ENCODE measurements at regions not wholly inside any gene's neighbourhood (a gene's known extent, or its start where the extent isn't known, plus 50 kb on each side); places are given as distances from the start of the nearest gene placed in this dataset.

DNA sequence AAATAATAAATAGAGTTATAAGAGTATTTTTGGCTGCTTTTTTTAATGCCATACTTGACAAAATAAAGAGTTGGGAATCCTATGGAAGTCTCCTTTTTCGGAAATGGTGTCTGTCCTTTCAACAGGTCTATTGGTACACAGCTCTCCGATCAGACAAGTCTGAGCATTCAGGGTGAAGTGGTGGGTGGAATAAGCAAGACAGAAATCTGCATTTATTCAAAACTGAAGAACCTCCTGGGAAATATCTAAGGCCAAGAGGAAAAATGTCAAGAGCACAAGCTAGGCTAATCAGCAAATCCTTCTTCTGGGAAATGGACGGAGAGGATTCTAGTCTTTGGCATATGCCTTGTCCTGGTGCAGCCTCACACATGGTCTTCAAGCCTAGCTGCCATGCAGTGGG, 309.0 kb downstream of the CENPC start:
- Histone ChIP-seq H3K9me3 (no peaks in the 10 kb centered on the region), H3K36me3 (no peaks in the 10 kb centered on the region), H3K4me1 (no peaks in the 10 kb centered on the region), H3K4me3 (no peak overlapping the region), H3K27ac (no peak overlapping the region), H3K27me3 (no peaks in the 10 kb centered on the region)
- ATAC-seq, result no peak
- WGBS, 2 donors (ENCODE audit: low coverage in 1 of 2), result 61 to 75% methylated on average over 2 to 3 of the region's 3 CpGs
- TF ChIP-seq, protein P1, sequence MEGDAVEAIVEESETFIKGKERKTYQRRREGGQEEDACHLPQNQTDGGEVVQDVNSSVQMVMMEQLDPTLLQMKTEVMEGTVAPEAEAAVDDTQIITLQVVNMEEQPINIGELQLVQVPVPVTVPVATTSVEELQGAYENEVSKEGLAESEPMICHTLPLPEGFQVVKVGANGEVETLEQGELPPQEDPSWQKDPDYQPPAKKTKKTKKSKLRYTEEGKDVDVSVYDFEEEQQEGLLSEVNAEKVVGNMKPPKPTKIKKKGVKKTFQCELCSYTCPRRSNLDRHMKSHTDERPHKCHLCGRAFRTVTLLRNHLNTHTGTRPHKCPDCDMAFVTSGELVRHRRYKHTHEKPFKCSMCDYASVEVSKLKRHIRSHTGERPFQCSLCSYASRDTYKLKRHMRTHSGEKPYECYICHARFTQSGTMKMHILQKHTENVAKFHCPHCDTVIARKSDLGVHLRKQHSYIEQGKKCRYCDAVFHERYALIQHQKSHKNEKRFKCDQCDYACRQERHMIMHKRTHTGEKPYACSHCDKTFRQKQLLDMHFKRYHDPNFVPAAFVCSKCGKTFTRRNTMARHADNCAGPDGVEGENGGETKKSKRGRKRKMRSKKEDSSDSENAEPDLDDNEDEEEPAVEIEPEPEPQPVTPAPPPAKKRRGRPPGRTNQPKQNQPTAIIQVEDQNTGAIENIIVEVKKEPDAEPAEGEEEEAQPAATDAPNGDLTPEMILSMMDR (IDR thresholded peaks at IDR 0.05), result no peak
- no peak for TF ChIP-seq POLR2AphosphoS5 (IDR thresholded peaks at IDR 0.05)
- no peak for TF ChIP-seq EP300 (IDR thresholded peaks at IDR 0.05)
- no peak for TF ChIP-seq POLR2A (IDR thresholded peaks at IDR 0.05)

DNA sequence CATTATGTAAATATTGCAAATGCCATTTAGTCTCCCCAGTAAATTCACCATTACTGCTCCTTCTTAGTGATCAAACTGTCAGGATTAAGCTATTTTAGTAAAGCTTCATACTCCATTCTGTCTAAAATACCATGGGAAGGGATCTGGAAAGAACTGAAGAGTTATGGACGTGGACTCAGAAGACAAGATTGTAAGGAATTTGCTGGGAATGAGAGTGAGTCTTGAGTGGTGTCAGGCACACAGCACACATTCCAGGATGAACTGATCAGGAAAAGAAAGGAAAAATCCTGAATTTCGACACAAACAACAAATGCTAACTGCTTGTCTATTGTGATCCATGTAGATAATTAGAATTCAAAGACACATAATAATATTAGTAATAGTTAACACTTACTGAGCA, 311.0 kb downstream of the CENPC start:
- no peak overlapping the region for H3K27ac ChIP-seq
- TF ChIP-seq POLR2A (IDR thresholded peaks at IDR 0.05) (no peak), EP300 (IDR thresholded peaks at IDR 0.05) (no peak), POLR2AphosphoS5 (IDR thresholded peaks at IDR 0.05) (no peak)
- TF ChIP-seq, protein P1 (IDR thresholded peaks at IDR 0.05), result no peak
- no peaks in the 10 kb centered on the region for H3K9me3 ChIP-seq
- no peak for ATAC-seq
- H3K27me3 ChIP-seq, result no peaks in the 10 kb centered on the region
- H3K36me3 ChIP-seq, result no peaks in the 10 kb centered on the region
- H3K4me1 ChIP-seq, result no peaks in the 10 kb centered on the region
- WGBS, 2 donors (ENCODE audit: low coverage in 1 of 2), result 42 to 50% methylated on average over 1 to 2 of the region's 2 CpGs
- H3K4me3 ChIP-seq, result no peak overlapping the region

DNA sequence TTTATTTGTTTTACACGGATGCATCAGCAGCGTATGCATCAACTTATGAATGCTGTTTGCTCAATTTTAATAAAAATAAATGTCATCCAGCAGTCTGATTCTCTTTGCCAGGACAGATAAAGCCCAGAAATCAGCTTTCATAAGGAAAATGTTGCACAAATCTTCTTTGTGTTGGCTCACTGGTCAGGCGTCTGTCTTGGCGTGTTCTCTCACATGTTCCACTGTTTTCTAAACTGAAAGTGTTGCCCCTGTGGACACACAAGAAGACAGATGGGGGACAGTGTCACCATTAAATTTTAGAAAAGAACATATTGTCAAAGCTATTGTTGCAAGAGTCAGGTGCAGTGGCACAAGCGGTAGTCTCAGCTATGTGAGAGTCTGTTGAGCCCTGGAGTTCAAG, 316.2 kb downstream of the CENPC start:
- no peaks in the 10 kb centered on the region for H3K27me3 ChIP-seq
- no peak for ATAC-seq
- 80 to 84% methylated on average over 5 of the region's 5 CpGs for WGBS, 2 donors (ENCODE audit: low coverage in 1 of 2)
- H3K27ac ChIP-seq, result no peak overlapping the region
- no peaks in the 10 kb centered on the region for H3K9me3 ChIP-seq
- no peak overlapping the region for H3K4me3 ChIP-seq
- no peaks in the 10 kb centered on the region for H3K36me3 ChIP-seq
- TF ChIP-seq POLR2A (IDR thresholded peaks at IDR 0.05) (no peak), POLR2AphosphoS5 (IDR thresholded peaks at IDR 0.05) (no peak), EP300 (IDR thresholded peaks at IDR 0.05) (no peak)
- TF ChIP-seq, protein P1 (IDR thresholded peaks at IDR 0.05), result no peak
- H3K4me1 ChIP-seq, result no peaks in the 10 kb centered on the region

DNA sequence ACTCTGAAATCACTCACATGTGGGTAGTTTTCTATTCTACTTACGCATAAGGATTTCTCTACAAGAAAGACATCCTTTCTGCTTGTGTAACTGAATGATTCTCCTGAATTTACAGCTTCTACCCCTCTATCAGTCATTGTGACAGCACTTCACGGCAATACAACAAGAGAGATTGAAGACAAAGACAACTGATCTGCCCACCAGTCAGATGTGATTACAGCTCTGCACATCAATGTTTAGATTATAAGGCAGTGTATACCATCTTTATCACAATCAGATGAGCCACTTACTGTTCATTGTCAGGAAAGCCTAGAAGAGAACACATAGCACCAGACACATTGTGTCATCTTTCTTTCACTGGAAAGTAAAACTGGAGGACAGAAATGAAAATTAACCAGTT, 324.4 kb downstream of the CENPC start:
- ATAC-seq, result no peak
- TF ChIP-seq POLR2A (IDR thresholded peaks at IDR 0.05), result no peak
- no peak for TF ChIP-seq POLR2AphosphoS5 (IDR thresholded peaks at IDR 0.05)
- TF ChIP-seq, protein P1 (IDR thresholded peaks at IDR 0.05), result no peak
- TF ChIP-seq EP300 (IDR thresholded peaks at IDR 0.05), result no peak
- Histone ChIP-seq H3K4me3 (no peak overlapping the region), H3K9me3 (no peaks in the 10 kb centered on the region), H3K27me3 (no peaks in the 10 kb centered on the region), H3K36me3 (no peaks in the 10 kb centered on the region), H3K27ac (no peak overlapping the region), H3K4me1 (no peaks in the 10 kb centered on the region)
- 33 to 46% methylated on average over 1 to 2 of the region's 2 CpGs for WGBS, 2 donors (ENCODE audit: low coverage in 1 of 2)

DNA sequence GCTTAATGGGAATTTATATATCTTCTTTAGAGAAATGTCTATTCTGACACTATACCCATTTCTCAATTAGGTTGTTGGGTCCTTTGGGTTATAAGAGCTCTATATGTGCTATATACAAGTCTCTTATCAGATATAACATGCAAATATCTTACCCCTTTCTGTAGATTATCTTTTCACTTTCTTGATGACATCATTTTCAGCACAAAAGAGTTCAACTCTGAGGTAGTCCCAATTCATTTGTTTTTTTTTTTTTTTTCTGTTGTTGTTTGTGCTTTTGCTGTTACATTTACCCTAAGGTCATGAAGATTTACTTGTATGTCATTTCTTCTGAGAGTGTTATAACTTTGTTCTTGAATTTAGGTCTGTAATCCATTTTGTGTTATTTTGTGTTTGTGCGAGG, 326.4 kb downstream of the CENPC start:
- Histone ChIP-seq H3K27ac (no peak overlapping the region), H3K9me3 (no peaks in the 10 kb centered on the region), H3K4me1 (no peaks in the 10 kb centered on the region), H3K36me3 (no peaks in the 10 kb centered on the region), H3K27me3 (no peaks in the 10 kb centered on the region), H3K4me3 (no peak overlapping the region)
- no peak for ATAC-seq
- TF ChIP-seq, protein P1 (IDR thresholded peaks at IDR 0.05), result no peak
- TF ChIP-seq POLR2AphosphoS5 (IDR thresholded peaks at IDR 0.05) (no peak), POLR2A (IDR thresholded peaks at IDR 0.05) (no peak), EP300 (IDR thresholded peaks at IDR 0.05) (no peak)
- 83 to 100% methylated on average over 1 of the region's 1 CpG for WGBS, 2 donors (ENCODE audit: low coverage in 1 of 2)
